Endodermal cell (in vitro differentiated cells): ENCODE measurements at regions not wholly inside any gene's neighbourhood (a gene's known extent, or its start where the extent isn't known, plus 50 kb on each side); places are given as distances from the start of the nearest gene placed in this dataset.
"Not testable (repeated sequence)": the region's sequence is repeated elsewhere in the genome, so short reads cannot be mapped to it uniquely, and the experiment has no call there.

Experiments used
- DNase-seq: peaks from one replicate; pipeline ENCODE4 v3.0.0-alpha.2; 2017
- H3K27ac ChIP-seq: 2 replicates; pipeline ENCODE4 v1.5.1; 2013; ENCODE audit warnings: mild to moderate bottlenecking, low read depth, low read length, moderate library complexity
- H3K27me3 ChIP-seq: 2 replicates; pipeline ENCODE4 v1.6.1; 2013; ENCODE audit warnings: mild to moderate bottlenecking, low read length, moderate library complexity; ENCODE audit not compliant: insufficient read depth, control insufficient read depth, poor library complexity, severe bottlenecking
- H3K36me3 ChIP-seq: 2 replicates; pipeline ENCODE4 v1.7.0; 2013; ENCODE audit warnings: mild to moderate bottlenecking, low read length, moderate library complexity; ENCODE audit not compliant: control insufficient read depth, insufficient read depth
- H3K4me1 ChIP-seq: one replicate; pipeline ENCODE4 v1.7.0; 2013; ENCODE audit warnings: low read length; ENCODE audit not compliant: control insufficient read depth, insufficient read depth
- H3K4me3 ChIP-seq: 2 replicates; pipeline ENCODE4 v1.5.1; 2013; ENCODE audit warnings: mild to moderate bottlenecking, low read length, moderate library complexity
- H3K9ac ChIP-seq: 2 replicates; pipeline ENCODE4 v1.6.1; 2013; ENCODE audit warnings: mild to moderate bottlenecking, low read length, moderate library complexity; ENCODE audit not compliant: poor library complexity, severe bottlenecking; ENCODE audit errors: extremely low read depth
- H3K9me3 ChIP-seq: 2 replicates; pipeline ENCODE4 v1.6.1; 2013; ENCODE audit warnings: mild to moderate bottlenecking, low read length, moderate library complexity; ENCODE audit not compliant: control insufficient read depth
- H3K27ac Mint-ChIP-seq: 2 replicates; pipeline ENCODE4 v1.8.0; 2020; ENCODE audit warnings: mixed read lengths
- H3K27me3 Mint-ChIP-seq: 2 replicates; pipeline ENCODE4 v1.8.0; 2021; ENCODE audit warnings: mild to moderate bottlenecking, mixed read lengths; ENCODE audit not compliant: insufficient read depth
- H3K36me3 Mint-ChIP-seq: 2 replicates; pipeline ENCODE4 v1.8.0; 2020; ENCODE audit warnings: low read depth, mixed read lengths
- H3K4me1 Mint-ChIP-seq: 2 replicates; pipeline ENCODE4 v1.8.0; 2020; ENCODE audit warnings: mixed read lengths
- H3K4me3 Mint-ChIP-seq: 2 replicates; pipeline ENCODE4 v1.8.0; 2020; ENCODE audit warnings: mild to moderate bottlenecking, moderate library complexity, mixed read lengths
- H3K9me3 Mint-ChIP-seq: 2 replicates; pipeline ENCODE4 v1.8.0; 2020; ENCODE audit warnings: mild to moderate bottlenecking, mixed read lengths
- CTCF ChIP-seq: fragments of 200-600 bp; sonication (generic); conservative IDR thresholded peaks from 2 replicates; pipeline ENCODE4 v1.5.0; 2021; ENCODE audit warnings: antibody characterized with exemption, mild to moderate bottlenecking
- WGBS, 2 experiments: methylation state at CpG; one replicate each; pipeline versions ENCODE4 v1.1.5 to v1.1.7; 2013; ENCODE audit warnings: missing lambda C conversion rate in 2 of 2, mixed read lengths in 1 of 2; ENCODE audit not compliant: insufficient coverage in 1 of 2, insufficient read length in 1 of 2; 5-methylcytosine and 5-hydroxymethylcytosine counted together

- not testable (repeated sequence) for H3K36me3 ChIP-seq, H3K4me3 ChIP-seq, H3K4me1 Mint-ChIP-seq, H3K27me3 Mint-ChIP-seq, H3K4me3 Mint-ChIP-seq, H3K4me1 ChIP-seq, H3K36me3 Mint-ChIP-seq, H3K9me3 ChIP-seq, H3K27me3 ChIP-seq, H3K9ac ChIP-seq, H3K27ac ChIP-seq, H3K9me3 Mint-ChIP-seq, DNase-seq, H3K27ac Mint-ChIP-seq
- peak; percentile 49 for TF ChIP-seq CTCF
- WGBS, 2 experiments, result 72 to 81% methylated on average over 2 of the region's 2 CpGs
Measured at GRCh38 chr1:238429703-238430102, 539.0 kb upstream of the ZP4 start.

- H3K4me1 Mint-ChIP-seq, result no peaks in the 10 kb centered on the region
- H3K27me3 ChIP-seq, result no peaks in the 10 kb centered on the region
- 96% methylated on average over 3 of the region's 3 CpGs; no CpG with 5 or more reads in 1 of the 2 experiments for WGBS, 2 experiments
Measured at GRCh38 chr1:238419209-238419608, 528.5 kb upstream of the ZP4 start.

DNA sequence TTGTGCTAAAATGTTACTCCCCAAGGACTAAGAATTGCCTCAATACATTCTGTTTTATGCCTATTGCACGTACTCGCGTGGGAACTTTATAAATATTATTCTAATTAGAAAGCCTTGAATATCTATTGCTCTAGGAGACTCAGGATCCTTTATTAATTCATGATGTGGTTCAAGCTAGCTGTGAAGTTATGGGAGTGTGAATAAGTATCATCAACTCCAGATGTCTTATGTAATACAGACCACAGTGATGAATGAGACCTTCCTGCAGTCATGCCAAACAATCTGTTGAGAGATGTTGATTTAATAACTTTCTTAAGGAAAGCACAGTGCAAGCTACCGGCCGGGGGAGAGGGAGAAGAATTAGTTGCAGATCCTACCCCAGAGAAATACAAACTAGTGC, 519.2 kb upstream of the ZP4 start:
- 97% methylated on average over 5 of the region's 5 CpGs; no CpG with 5 or more reads in 1 of the 2 experiments for WGBS, 2 experiments
- no peak overlapping the region for H3K9ac ChIP-seq
- no peak overlapping the region for H3K4me3 ChIP-seq
- H3K27ac ChIP-seq, result no peak overlapping the region
- Mint-ChIP-seq H3K4me1 (no peaks in the 10 kb centered on the region), H3K27me3 (no peaks in the 10 kb centered on the region), H3K9me3 (peaks cover 6% of the 10 kb centered on the region), H3K4me3 (no peak overlapping the region), H3K36me3 (no peaks in the 10 kb centered on the region), H3K27ac (no peak overlapping the region)
- DNase-seq, result no peak
- H3K36me3 ChIP-seq, result no peaks in the 10 kb centered on the region
- TF ChIP-seq CTCF, result no peak
- H3K4me1 ChIP-seq, result no peaks in the 10 kb centered on the region
- no peaks in the 10 kb centered on the region for H3K27me3 ChIP-seq
- H3K9me3 ChIP-seq, result no peaks in the 10 kb centered on the region

More at GRCh38 chr1:238419209-238419608, 528.5 kb upstream of the ZP4 start:
- H3K9ac ChIP-seq, result no peak overlapping the region
- no peak for TF ChIP-seq CTCF
- no peak for DNase-seq
- Mint-ChIP-seq H3K27ac (no peak overlapping the region), H3K36me3 (no peaks in the 10 kb centered on the region), H3K27me3 (no peaks in the 10 kb centered on the region), H3K9me3 (peaks cover 5% of the 10 kb centered on the region), H3K4me3 (no peak overlapping the region)
- no peak overlapping the region for H3K4me3 ChIP-seq
- H3K4me1 ChIP-seq, result no peaks in the 10 kb centered on the region
- no peaks in the 10 kb centered on the region for H3K36me3 ChIP-seq
- no peaks in the 10 kb centered on the region for H3K9me3 ChIP-seq
- no peak overlapping the region for H3K27ac ChIP-seq
